ENCODE measurements at regions not wholly inside any gene's neighbourhood (a gene's known extent, or its start where the extent isn't known, plus 50 kb on each side); places are given as distances from the start of the nearest gene placed in this dataset.

DNA sequence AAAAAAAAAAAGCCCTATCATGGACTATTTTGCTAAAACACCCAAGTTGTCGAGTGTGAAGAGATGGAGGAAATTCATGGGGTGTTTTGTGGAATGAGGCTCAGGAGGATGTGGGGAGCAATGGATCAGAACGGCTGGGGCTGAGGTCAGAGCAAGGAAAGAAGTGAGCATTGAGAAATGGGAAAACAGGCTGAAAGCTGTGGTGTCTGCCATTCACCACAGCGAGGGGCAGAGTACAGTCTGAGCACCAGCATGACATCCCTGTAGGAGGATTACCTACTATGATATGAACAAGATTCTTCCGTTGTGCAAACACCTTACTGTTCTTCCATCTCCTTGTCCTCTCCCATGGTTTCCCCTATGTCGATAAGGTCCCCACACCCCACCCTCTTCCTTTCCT lies 193.1 kb downstream of the TMEM114 start:
- Histone ChIP-seq H3K4me2 (no peak overlapping the region), H3K4me1 (no peaks in the 10 kb centered on the region), H3K9me3 (no peaks in the 10 kb centered on the region), H3K27ac (no peak overlapping the region), H3K4me3 (no peak overlapping the region)
- ATAC-seq (no peak), DNase-seq (ENCODE audit: low read depth in 1 of 2, low spot score in 1 of 2) (no peak), FAIRE-seq (no peak)
- ChIA-PET CTCF (no interaction called here), POLR2A (no interaction called here)
- 2% methylated on average over 5 of the region's 5 CpGs for WGBS (ENCODE audit: missing lambda C conversion rate)
- TF ChIP-seq, protein P1, sequence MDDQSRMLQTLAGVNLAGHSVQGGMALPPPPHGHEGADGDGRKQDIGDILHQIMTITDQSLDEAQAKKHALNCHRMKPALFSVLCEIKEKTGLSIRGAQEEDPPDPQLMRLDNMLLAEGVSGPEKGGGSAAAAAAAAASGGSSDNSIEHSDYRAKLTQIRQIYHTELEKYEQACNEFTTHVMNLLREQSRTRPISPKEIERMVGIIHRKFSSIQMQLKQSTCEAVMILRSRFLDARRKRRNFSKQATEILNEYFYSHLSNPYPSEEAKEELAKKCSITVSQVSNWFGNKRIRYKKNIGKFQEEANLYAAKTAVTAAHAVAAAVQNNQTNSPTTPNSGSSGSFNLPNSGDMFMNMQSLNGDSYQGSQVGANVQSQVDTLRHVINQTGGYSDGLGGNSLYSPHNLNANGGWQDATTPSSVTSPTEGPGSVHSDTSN (IDR thresholded peaks at IDR 0.05) = no peak
- no peak for TF ChIP-seq JUN (IDR thresholded peaks at IDR 0.05)
- no peak for TF ChIP-seq MYC (IDR thresholded peaks at IDR 0.05; ENCODE audit: borderline replicate concordance, low read length)
- TF ChIP-seq EHMT2 (IDR thresholded peaks at IDR 0.05; ENCODE audit: low read depth) = no peak
- no peak for TF ChIP-seq CHD4 (IDR thresholded peaks at IDR 0.05; ENCODE audit: borderline replicate concordance)
- no peak for TF ChIP-seq EHF (CRISPR knock-in tag; IDR thresholded peaks at IDR 0.05)
- TF ChIP-seq HDAC2 (IDR thresholded peaks at IDR 0.05) = no peak
- TF ChIP-seq, protein P2, sequence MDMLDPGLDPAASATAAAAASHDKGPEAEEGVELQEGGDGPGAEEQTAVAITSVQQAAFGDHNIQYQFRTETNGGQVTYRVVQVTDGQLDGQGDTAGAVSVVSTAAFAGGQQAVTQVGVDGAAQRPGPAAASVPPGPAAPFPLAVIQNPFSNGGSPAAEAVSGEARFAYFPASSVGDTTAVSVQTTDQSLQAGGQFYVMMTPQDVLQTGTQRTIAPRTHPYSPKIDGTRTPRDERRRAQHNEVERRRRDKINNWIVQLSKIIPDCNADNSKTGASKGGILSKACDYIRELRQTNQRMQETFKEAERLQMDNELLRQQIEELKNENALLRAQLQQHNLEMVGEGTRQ (IDR thresholded peaks at IDR 0.05) = no peak
- no peak for TF ChIP-seq ZSCAN20 (CRISPR knock-in tag; IDR thresholded peaks at IDR 0.05)
- TF ChIP-seq NPAS2 (CRISPR knock-in tag; IDR thresholded peaks at IDR 0.05; ENCODE audit: borderline replicate concordance) = no peak
- no peak for TF ChIP-seq EP300 (IDR thresholded peaks at IDR 0.05)
- TF ChIP-seq RAD21 (conservative IDR thresholded peaks at IDR 0.05 in 1 of 2, IDR thresholded peaks at IDR 0.05 in 1 of 2) = no peak
- no peak for TF ChIP-seq MAZ (IDR thresholded peaks at IDR 0.05; ENCODE audit: borderline replicate concordance, low read depth, low read length)
- no peak for TF ChIP-seq TP53 (CRISPR knock-in tag; IDR thresholded peaks at IDR 0.05)
- TF ChIP-seq CBX2 (IDR thresholded peaks at IDR 0.05; ENCODE audit: borderline replicate concordance, low read depth) = no peak
- TF ChIP-seq HOXB5 (CRISPR knock-in tag; IDR thresholded peaks at IDR 0.05) = no peak
- no peak for TF ChIP-seq RARB (CRISPR knock-in tag; IDR thresholded peaks at IDR 0.05)

GRCh38 chr16:8396463-8396862 lies 193.8 kb downstream of the TMEM114 start:
- no peaks in the 10 kb centered on the region for H3K9me3 ChIP-seq
- TF ChIP-seq, protein P3, sequence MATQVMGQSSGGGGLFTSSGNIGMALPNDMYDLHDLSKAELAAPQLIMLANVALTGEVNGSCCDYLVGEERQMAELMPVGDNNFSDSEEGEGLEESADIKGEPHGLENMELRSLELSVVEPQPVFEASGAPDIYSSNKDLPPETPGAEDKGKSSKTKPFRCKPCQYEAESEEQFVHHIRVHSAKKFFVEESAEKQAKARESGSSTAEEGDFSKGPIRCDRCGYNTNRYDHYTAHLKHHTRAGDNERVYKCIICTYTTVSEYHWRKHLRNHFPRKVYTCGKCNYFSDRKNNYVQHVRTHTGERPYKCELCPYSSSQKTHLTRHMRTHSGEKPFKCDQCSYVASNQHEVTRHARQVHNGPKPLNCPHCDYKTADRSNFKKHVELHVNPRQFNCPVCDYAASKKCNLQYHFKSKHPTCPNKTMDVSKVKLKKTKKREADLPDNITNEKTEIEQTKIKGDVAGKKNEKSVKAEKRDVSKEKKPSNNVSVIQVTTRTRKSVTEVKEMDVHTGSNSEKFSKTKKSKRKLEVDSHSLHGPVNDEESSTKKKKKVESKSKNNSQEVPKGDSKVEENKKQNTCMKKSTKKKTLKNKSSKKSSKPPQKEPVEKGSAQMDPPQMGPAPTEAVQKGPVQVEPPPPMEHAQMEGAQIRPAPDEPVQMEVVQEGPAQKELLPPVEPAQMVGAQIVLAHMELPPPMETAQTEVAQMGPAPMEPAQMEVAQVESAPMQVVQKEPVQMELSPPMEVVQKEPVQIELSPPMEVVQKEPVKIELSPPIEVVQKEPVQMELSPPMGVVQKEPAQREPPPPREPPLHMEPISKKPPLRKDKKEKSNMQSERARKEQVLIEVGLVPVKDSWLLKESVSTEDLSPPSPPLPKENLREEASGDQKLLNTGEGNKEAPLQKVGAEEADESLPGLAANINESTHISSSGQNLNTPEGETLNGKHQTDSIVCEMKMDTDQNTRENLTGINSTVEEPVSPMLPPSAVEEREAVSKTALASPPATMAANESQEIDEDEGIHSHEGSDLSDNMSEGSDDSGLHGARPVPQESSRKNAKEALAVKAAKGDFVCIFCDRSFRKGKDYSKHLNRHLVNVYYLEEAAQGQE (IDR thresholded peaks at IDR 0.05) = no peak
- TF ChIP-seq SMC3 (IDR thresholded peaks at IDR 0.05) = no peak
- no peak for TF ChIP-seq MYC (IDR thresholded peaks at IDR 0.05; ENCODE audit: borderline replicate concordance, low read length)
- no peak for TF ChIP-seq EHF (CRISPR knock-in tag; IDR thresholded peaks at IDR 0.05)
- TF ChIP-seq HOXB13 (CRISPR knock-in tag; IDR thresholded peaks at IDR 0.05; ENCODE audit: low read depth) = no peak
- no peak for TF ChIP-seq RARB (CRISPR knock-in tag; IDR thresholded peaks at IDR 0.05)
- no peak for TF ChIP-seq POLR2A (IDR thresholded peaks at IDR 0.05; ENCODE audit: low read length)
- no peak for TF ChIP-seq NFE2L2 (conservative IDR thresholded peaks at IDR 0.05; ENCODE audit: low read length)
- TF ChIP-seq JUN (IDR thresholded peaks at IDR 0.05) = no peak
- TF ChIP-seq, protein P4, sequence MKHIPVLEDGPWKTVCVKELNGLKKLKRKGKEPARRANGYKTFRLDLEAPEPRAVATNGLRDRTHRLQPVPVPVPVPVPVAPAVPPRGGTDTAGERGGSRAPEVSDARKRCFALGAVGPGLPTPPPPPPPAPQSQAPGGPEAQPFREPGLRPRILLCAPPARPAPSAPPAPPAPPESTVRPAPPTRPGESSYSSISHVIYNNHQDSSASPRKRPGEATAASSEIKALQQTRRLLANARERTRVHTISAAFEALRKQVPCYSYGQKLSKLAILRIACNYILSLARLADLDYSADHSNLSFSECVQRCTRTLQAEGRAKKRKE (CRISPR knock-in tag; IDR thresholded peaks at IDR 0.05; ENCODE audit: low read depth) = no peak
- no peak for TF ChIP-seq HMGXB4 (CRISPR knock-in tag; IDR thresholded peaks at IDR 0.05; ENCODE audit: borderline replicate concordance)
- TF ChIP-seq EHMT2 (IDR thresholded peaks at IDR 0.05; ENCODE audit: low read depth) = no peak
- no peak for TF ChIP-seq TP53 (CRISPR knock-in tag; IDR thresholded peaks at IDR 0.05)
- no peak for TF ChIP-seq RNF2 (IDR thresholded peaks at IDR 0.05; ENCODE audit: borderline replicate concordance, low read depth)
- H3K4me2 ChIP-seq = no peak overlapping the region
- WGBS (ENCODE audit: missing lambda C conversion rate) = 0% methylated on average over 5 of the region's 5 CpGs
- no peak for DNase-seq (ENCODE audit: low read depth in 1 of 2, low spot score in 1 of 2)
- no peak overlapping the region for H3K27ac ChIP-seq
- no peak for FAIRE-seq
- CTCF ChIA-PET = no interaction called here
- POLR2A ChIA-PET = no interaction called here
- no peaks in the 10 kb centered on the region for H3K4me1 ChIP-seq
- H3K4me3 ChIP-seq = no peak overlapping the region
- no peak for ATAC-seq

All from A549 (cell line).